Right renal pelvis (tissue), 4 donors: ENCODE measurements at regions not wholly inside any gene's neighbourhood (a gene's known extent, or its start where the extent isn't known, plus 50 kb on each side); places are given as distances from the start of the nearest gene placed in this dataset.

ENCODE experiments used
- DNase-seq, 4 donors: peaks; one replicate each; pipeline ENCODE4 v3.0.0-alpha.2; 2013; ENCODE audit warnings: low read depth in 4 of 4, low spot score in 3 of 4, missing footprints in 1 of 4

GRCh38 chr7:114852293-114852692 lies 69.6 kb upstream of the MDFIC start:
- no peak for DNase-seq

GRCh38 chr7:114853189-114853588 lies 68.7 kb upstream of the MDFIC start:
- no peak for DNase-seq

GRCh38 chr7:114854369-114854768 lies 67.5 kb upstream of the MDFIC start:
- no peak for DNase-seq

GRCh38 chr7:114856625-114857024 lies 65.3 kb upstream of the MDFIC start:
- peak in 1 of 4 donors; percentile 3 for DNase-seq

- DNase-seq = no peak
These were observed 64.3 kb upstream of the MDFIC start for GRCh38 chr7:114857605-114858004.

- DNase-seq = no peak
These were observed 62.4 kb upstream of the MDFIC start for GRCh38 chr7:114859477-114859876.

- DNase-seq = no peak
These were observed 61.7 kb upstream of the MDFIC start for GRCh38 chr7:114860206-114860605.

GRCh38 chr7:114862406-114862805 lies 59.5 kb upstream of the MDFIC start:
- no peak for DNase-seq

GRCh38 chr7:114864278-114864677 lies 57.6 kb upstream of the MDFIC start:
- no peak for DNase-seq

- DNase-seq = peak in 2 of 4 donors; percentile 0 to 5
These were observed 56.3 kb upstream of the MDFIC start for GRCh38 chr7:114865564-114865963.
